Vagina (tissue), 2 donors: ENCODE measurements at regions not wholly inside any gene's neighbourhood (a gene's known extent, or its start where the extent isn't known, plus 50 kb on each side); places are given as distances from the start of the nearest gene placed in this dataset.

ENCODE experiments used
- CTCF ChIP-seq, 3 experiments: fragments of 450-650 bp in 2 of 3; fragments of 200-600 bp in 1 of 3; sonication (generic) in 1 of 3; IDR thresholded peaks; one replicate each; pipeline ENCODE4 v1.5.1; 2017 to 2019; ENCODE audit warnings: antibody characterized with exemption in 3 of 3, mild to moderate bottlenecking in 2 of 3, moderate library complexity in 2 of 3
- POLR2AphosphoS5 ChIP-seq, 2 donors: sonication (generic); formaldehyde crosslinking; IDR thresholded peaks; one replicate each; pipeline ENCODE4 v1.9.0; 2017; ENCODE audit warnings: antibody characterized with exemption in 2 of 2, mild to moderate bottlenecking in 2 of 2, low read depth in 1 of 2; ENCODE audit not compliant: insufficient read depth in 1 of 2

DNA sequence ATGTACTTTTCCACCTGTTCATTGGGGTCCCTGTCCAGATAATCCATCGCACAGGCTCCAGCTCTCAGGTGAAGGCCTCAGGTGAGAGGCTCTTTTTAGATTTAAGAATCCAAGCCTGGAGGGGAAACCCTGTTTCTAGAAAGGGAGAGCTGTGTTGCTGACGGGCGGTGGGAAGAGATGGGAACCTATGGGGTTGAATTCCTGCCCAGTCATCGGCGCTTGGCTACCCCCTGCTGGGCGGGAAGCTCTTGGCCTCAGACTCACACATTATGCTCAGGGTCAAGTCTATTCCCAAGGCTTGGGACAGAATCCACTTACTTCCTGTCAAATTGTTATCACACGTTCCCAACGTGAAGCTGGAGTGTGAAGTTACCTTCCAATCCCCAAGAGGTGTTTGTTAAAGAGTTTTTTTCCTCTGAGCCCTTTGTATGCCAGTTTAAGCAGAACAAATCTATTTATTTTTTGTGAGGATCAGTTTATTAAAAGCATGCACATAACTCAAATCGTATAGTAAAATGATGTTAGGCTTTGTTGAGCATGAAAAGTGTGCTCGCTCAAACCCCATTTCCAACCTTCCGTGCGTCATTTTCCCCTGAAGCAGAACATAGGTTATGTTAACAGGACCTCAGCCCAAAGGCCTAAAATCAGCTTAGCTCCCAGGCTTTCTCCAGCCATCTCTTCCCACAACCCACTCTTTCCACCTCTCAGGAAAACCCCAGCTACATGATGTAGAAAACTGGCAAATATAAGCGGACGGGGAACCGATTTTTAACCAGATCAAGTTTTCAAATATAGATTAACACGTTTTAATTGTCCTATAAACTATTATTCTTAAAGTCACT lies 181.7 kb upstream of the ETAA1 start:
- TF ChIP-seq CTCF (IDR thresholded peaks at IDR 0.05) (peak in 1 of 3 experiments; percentile 17), POLR2AphosphoS5 (IDR thresholded peaks at IDR 0.05; ENCODE audit: insufficient read depth in 1 of 2, low read depth in 1 of 2) (no peak)
